Neuronal stem cell (in vitro differentiated cells): ENCODE measurements at regions not wholly inside any gene's neighbourhood (a gene's known extent, or its start where the extent isn't known, plus 50 kb on each side); places are given as distances from the start of the nearest gene placed in this dataset.

Source experiments
- DNase-seq: peaks from one replicate; pipeline ENCODE4 v3.0.0-alpha.2; 2013; ENCODE audit warnings: low spot score
- H2AFZ ChIP-seq: one replicate; pipeline ENCODE4 v1.6.1; 2013; ENCODE audit warnings: mild to moderate bottlenecking, low read length, inconsistent platforms
- H2AK5ac ChIP-seq: 2 replicates; pipeline ENCODE4 v1.6.1; 2013; ENCODE audit warnings: low read depth, mild to moderate bottlenecking, inconsistent platforms, low read length, moderate library complexity, mixed read lengths
- H2BK120ac ChIP-seq: 2 replicates; pipeline ENCODE4 v1.6.1; 2013; ENCODE audit warnings: low read depth, mild to moderate bottlenecking, inconsistent platforms, low read length, moderate library complexity, mixed read lengths
- H2BK12ac ChIP-seq: one replicate; pipeline ENCODE4 v1.6.1; 2013; ENCODE audit warnings: low read length, inconsistent platforms
- H2BK15ac ChIP-seq: 2 replicates; pipeline ENCODE4 v1.6.1; 2013; ENCODE audit warnings: mild to moderate bottlenecking, low read length, inconsistent platforms, mixed read lengths
- H2BK5ac ChIP-seq: one replicate; pipeline ENCODE4 v1.6.1; 2013; ENCODE audit warnings: inconsistent platforms, mild to moderate bottlenecking, low read length, moderate library complexity
- H3K14ac ChIP-seq: one replicate; pipeline ENCODE4 v1.6.1; 2013; ENCODE audit warnings: low read length, inconsistent platforms
- H3K18ac ChIP-seq: 2 replicates; pipeline ENCODE4 v1.6.1; 2013; ENCODE audit warnings: low read length, inconsistent platforms
- H3K23ac ChIP-seq: 2 replicates; pipeline ENCODE4 v1.6.1; 2013; ENCODE audit warnings: low read depth, mild to moderate bottlenecking, mixed read lengths, low read length, inconsistent platforms; ENCODE audit not compliant: poor library complexity
- H3K27ac ChIP-seq: replicated peaks from 3 replicates; pipeline ENCODE4 v1.5.1; 2013; ENCODE audit warnings: low read length, inconsistent platforms
- H3K27me3 ChIP-seq, 3 experiments: 2 replicates each; pipeline ENCODE4 v1.6.1; 2013; ENCODE audit warnings: low read length in 3 of 3, mild to moderate bottlenecking in 2 of 3, inconsistent platforms in 1 of 3, low read depth in 1 of 3, mixed read lengths in 1 of 3, moderate library complexity in 1 of 3; ENCODE audit not compliant: control insufficient read depth in 3 of 3, insufficient read depth in 3 of 3
- H3K36me3 ChIP-seq, 2 donors: replicated peaks in 1 of 2; 2 replicates each; pipeline ENCODE4 v1.6.1; 2013; ENCODE audit warnings: low read length in 2 of 2; ENCODE audit not compliant: control insufficient read depth in 2 of 2, insufficient read depth in 2 of 2
- H3K4ac ChIP-seq: 2 replicates; pipeline ENCODE4 v1.6.1; 2013; ENCODE audit warnings: inconsistent platforms, mild to moderate bottlenecking, low read length, moderate library complexity
- H3K4me1 ChIP-seq, 2 donors: 1 replicate in 1 of 2; 2 replicates in 1 of 2; pipeline ENCODE4 v1.6.1; 2013; ENCODE audit warnings: low read length in 2 of 2, low read depth in 1 of 2; ENCODE audit not compliant: control insufficient read depth in 2 of 2, insufficient read depth in 1 of 2
- H3K4me2 ChIP-seq: one replicate; pipeline ENCODE4 v1.6.1; 2013; ENCODE audit warnings: mild to moderate bottlenecking, low read length, inconsistent platforms; ENCODE audit not compliant: insufficient read depth, poor library complexity, severe bottlenecking
- H3K4me3 ChIP-seq, 2 donors: 2 replicates each; pipeline ENCODE4 v1.5.1; 2013; ENCODE audit warnings: low read length in 2 of 2, mild to moderate bottlenecking in 2 of 2, inconsistent platforms in 1 of 2, moderate library complexity in 1 of 2
- H3K79me1 ChIP-seq: one replicate; pipeline ENCODE4 v1.6.1; 2013; ENCODE audit warnings: low read depth, mild to moderate bottlenecking, inconsistent platforms, low read length, moderate library complexity
- H3K9ac ChIP-seq: one replicate; pipeline ENCODE4 v1.6.1; 2013; ENCODE audit warnings: mild to moderate bottlenecking, low read depth, low read length, inconsistent platforms; ENCODE audit not compliant: poor library complexity
- H3K9me3 ChIP-seq, 2 donors: replicated peaks in 1 of 2; 2 replicates each; pipeline versions ENCODE3 to v1.6.1; 2013; ENCODE audit warnings: low read length in 2 of 2, mild to moderate bottlenecking in 2 of 2, inconsistent platforms in 1 of 2, low read depth in 1 of 2, mixed read lengths in 1 of 2, moderate library complexity in 1 of 2; ENCODE audit not compliant: control insufficient read depth in 2 of 2, insufficient read depth in 1 of 2
- H4K8ac ChIP-seq: one replicate; pipeline ENCODE4 v1.6.1; 2013; ENCODE audit warnings: low read depth, mild to moderate bottlenecking, inconsistent platforms, low read length, moderate library complexity
- H4K91ac ChIP-seq: one replicate; pipeline ENCODE4 v1.6.1; 2013; ENCODE audit warnings: low read length, low read depth, mild to moderate bottlenecking, inconsistent platforms; ENCODE audit not compliant: poor library complexity
- WGBS, 2 donors: extraction: QIAGEN DNeasy Blood & Tissue Kit; methylation state at CpG; one replicate each; pipeline ENCODE4 v1.1.7; 2013; ENCODE audit warnings: missing lambda C conversion rate in 2 of 2, mixed read lengths in 1 of 2; ENCODE audit not compliant: insufficient read length in 2 of 2, insufficient replicate concordance in 1 of 2; ENCODE audit errors: extremely low coverage in 2 of 2; 5-methylcytosine and 5-hydroxymethylcytosine counted together

GRCh38 chr18:23388357-23388756 is 64.7 kb upstream of the RIOK3 start:
- Histone ChIP-seq H3K4ac (no peak overlapping the region), H3K23ac (no peak overlapping the region), H4K8ac (no peak overlapping the region), H3K27ac (no peak overlapping the region), H2BK120ac (no peak overlapping the region), H3K4me3 (no peak overlapping the region), H3K4me1 (peaks cover 0 to 3% of the 10 kb centered on the region in 2 donors), H3K79me1 (no peaks in the 10 kb centered on the region), H4K91ac (no peak overlapping the region), H3K9me3 (no peaks in the 10 kb centered on the region), H3K9ac (no peak overlapping the region), H3K4me2 (no peak overlapping the region), H3K27me3 (no peaks in the 10 kb centered on the region), H2BK5ac (no peak overlapping the region), H2AK5ac (no peak overlapping the region), H2BK12ac (no peak overlapping the region), H3K18ac (no peak overlapping the region), H2BK15ac (no peak overlapping the region), H3K36me3 (peaks cover 0 to 10% of the 10 kb centered on the region in 2 donors), H2AFZ (no peak overlapping the region), H3K14ac (no peak overlapping the region)
- no CpG with 5 or more reads among the region's 4 CpGs for WGBS, 2 donors
- DNase-seq, result no peak

DNA sequence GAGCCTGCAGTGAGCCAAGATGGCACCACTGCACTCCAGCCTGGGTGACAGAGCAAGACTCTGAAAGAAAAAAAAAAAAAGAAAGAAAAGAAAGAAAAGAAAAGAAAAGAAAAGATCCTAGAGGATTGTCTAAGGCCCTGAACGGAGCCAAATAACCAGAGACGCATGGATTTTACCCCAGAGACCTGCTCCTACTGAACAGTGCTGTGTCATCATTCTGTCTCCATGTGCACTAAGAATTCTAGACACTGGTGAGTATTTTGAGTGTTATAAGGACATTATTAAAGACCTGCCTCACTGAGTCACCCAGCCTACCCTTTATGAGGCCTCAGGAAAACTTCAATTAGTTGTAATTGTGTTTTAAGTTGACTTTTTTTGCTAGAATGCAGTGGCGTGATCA is 61.9 kb upstream of the RIOK3 start:
- DNase-seq, result no peak
- H3K14ac ChIP-seq, result no peak overlapping the region
- no peaks in the 10 kb centered on the region for H3K9me3 ChIP-seq
- WGBS, 2 donors, result no CpG with 5 or more reads among the region's 3 CpGs
- no peak overlapping the region for H4K8ac ChIP-seq
- H2BK120ac ChIP-seq, result no peak overlapping the region
- H3K79me1 ChIP-seq, result no peaks in the 10 kb centered on the region
- H3K4ac ChIP-seq, result no peak overlapping the region
- H3K23ac ChIP-seq, result no peak overlapping the region
- H3K18ac ChIP-seq, result no peak overlapping the region
- no peak overlapping the region for H2AK5ac ChIP-seq
- H3K9ac ChIP-seq, result no peak overlapping the region
- no peaks in the 10 kb centered on the region for H3K36me3 ChIP-seq
- no peak overlapping the region for H4K91ac ChIP-seq
- no peak overlapping the region for H2BK15ac ChIP-seq
- H2BK12ac ChIP-seq, result no peak overlapping the region
- H3K27ac ChIP-seq, result no peak overlapping the region
- H3K27me3 ChIP-seq, result no peaks in the 10 kb centered on the region
- H3K4me3 ChIP-seq, result no peak overlapping the region
- no peak overlapping the region for H2BK5ac ChIP-seq
- H2AFZ ChIP-seq, result no peak overlapping the region
- H3K4me1 ChIP-seq, result peaks cover 0 to 2% of the 10 kb centered on the region in 2 donors
- no peak overlapping the region for H3K4me2 ChIP-seq

DNA sequence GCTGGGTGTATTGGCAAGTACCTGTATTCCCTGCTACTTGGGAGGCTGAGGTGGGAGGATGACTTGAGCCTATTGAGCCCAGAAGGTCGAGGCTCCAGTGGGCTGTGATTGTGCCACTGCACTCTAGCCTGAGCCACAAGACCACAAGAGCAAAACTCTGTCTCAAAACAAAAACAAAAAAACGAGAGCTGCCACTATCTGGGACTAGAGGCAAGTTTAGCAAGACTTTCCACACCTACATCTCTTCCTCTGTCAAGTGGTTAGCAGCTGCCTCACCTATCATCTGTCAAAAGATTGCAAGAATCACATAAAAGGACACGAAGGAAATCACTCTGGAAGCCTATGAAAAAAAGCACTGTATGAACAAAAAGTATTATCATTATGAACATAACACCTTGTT is 55.2 kb upstream of the RIOK3 start:
- H3K27me3 ChIP-seq, result no peaks in the 10 kb centered on the region
- no peak overlapping the region for H3K27ac ChIP-seq
- no CpG with 5 or more reads among the region's 3 CpGs for WGBS, 2 donors
- no peaks in the 10 kb centered on the region for H3K79me1 ChIP-seq
- H3K9ac ChIP-seq, result no peak overlapping the region
- no peak overlapping the region for H2BK12ac ChIP-seq
- no peak overlapping the region for H2AFZ ChIP-seq
- H4K91ac ChIP-seq, result no peak overlapping the region
- no peaks in the 10 kb centered on the region for H3K9me3 ChIP-seq
- H3K4me2 ChIP-seq, result no peak overlapping the region
- no peak overlapping the region for H2BK15ac ChIP-seq
- no peak overlapping the region for H3K4me3 ChIP-seq
- H2AK5ac ChIP-seq, result no peak overlapping the region
- no peak overlapping the region for H3K14ac ChIP-seq
- peaks cover 14 to 29% of the 10 kb centered on the region in 2 donors for H3K4me1 ChIP-seq
- H3K23ac ChIP-seq, result no peak overlapping the region
- H3K36me3 ChIP-seq, result no peaks in the 10 kb centered on the region
- no peak overlapping the region for H3K4ac ChIP-seq
- H4K8ac ChIP-seq, result no peak overlapping the region
- DNase-seq, result no peak
- no peak overlapping the region for H3K18ac ChIP-seq
- no peak overlapping the region for H2BK120ac ChIP-seq
- no peak overlapping the region for H2BK5ac ChIP-seq

DNA sequence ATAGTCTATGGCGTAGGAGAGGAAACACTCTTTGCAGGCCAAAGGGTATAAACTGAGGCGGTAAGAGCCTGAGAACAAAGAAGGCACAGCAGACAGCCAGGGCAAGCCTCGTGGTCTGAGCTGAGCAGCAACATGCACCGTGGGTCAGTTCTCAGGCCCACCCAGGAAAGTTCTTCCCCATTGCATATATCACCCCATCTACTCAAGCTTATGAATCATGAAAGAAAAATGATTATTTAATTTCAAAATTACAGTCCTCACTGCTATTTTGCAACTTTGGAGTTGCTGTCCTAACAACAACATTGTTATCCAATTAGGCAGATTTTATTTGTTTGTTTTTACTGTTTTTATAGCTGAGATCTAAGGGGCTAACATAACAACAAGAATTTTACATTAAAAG is 54.7 kb upstream of the RIOK3 start:
- no CpG with 5 or more reads among the region's 4 CpGs for WGBS, 2 donors
- Histone ChIP-seq H2BK5ac (no peak overlapping the region), H3K4me3 (no peak overlapping the region), H2BK120ac (no peak overlapping the region), H4K8ac (no peak overlapping the region), H3K23ac (no peak overlapping the region), H3K36me3 (no peaks in the 10 kb centered on the region), H3K4me2 (no peak overlapping the region), H2AK5ac (no peak overlapping the region), H2BK12ac (no peak overlapping the region), H2BK15ac (no peak overlapping the region), H3K4ac (no peak overlapping the region), H3K27me3 (no peaks in the 10 kb centered on the region), H3K9me3 (no peaks in the 10 kb centered on the region), H3K18ac (no peak overlapping the region), H3K14ac (no peak overlapping the region), H3K27ac (no peak overlapping the region), H4K91ac (no peak overlapping the region), H2AFZ (no peak overlapping the region), H3K4me1 (peaks cover 14 to 29% of the 10 kb centered on the region in 2 donors), H3K9ac (no peak overlapping the region), H3K79me1 (no peaks in the 10 kb centered on the region)
- no peak for DNase-seq
